HepG2 (cell line): ENCODE measurements at regions not wholly inside any gene's neighbourhood (a gene's known extent, or its start where the extent isn't known, plus 50 kb on each side); places are given as distances from the start of the nearest gene placed in this dataset.

Source experiments
- ATAC-seq: fragments of 200-7000 bp; cut with Tn5 transposase; 3 replicates; pipeline ENCODE4 v1.9.1; 2020; ENCODE audit warnings: mild to moderate bottlenecking, moderate library complexity
- BruUV-seq: library from RNA; stranded (reverse); fragments of 400-500 nt; replicated peaks from 2 replicates; lab custom pipeline; 2021; lab: Mats Ljungman, UMichigan
- CTCF ChIA-PET: fragments of 300-600 bp; formaldehyde crosslinking; extraction: SDS; loops from one replicate; lab custom pipeline; 2021; ENCODE audit warnings: low total read pairs, inconsistent platforms, low intra/inter-chr PET ratio; lab: Yijun Ruan, JAX
- POLR2A ChIA-PET: fragments of 350-600 bp; sonication (Branson Sonifier 250); formaldehyde crosslinking; loops from one replicate; lab custom pipeline; 2020; ENCODE audit warnings: antibody characterized with exemption, inconsistent platforms; lab: Yijun Ruan, JAX
- DNase-seq: peaks from one replicate; pipeline ENCODE4 v3.0.0-alpha.2; 2015; ENCODE audit warnings: low spot score
- FAIRE-seq: peaks from 3 replicates; lab custom pipeline; 2011; peaks lifted over from hg19 to GRCh38; lab: Jason Lieb, UNC
- H2AFZ ChIP-seq: one replicate; pipeline ENCODE4 v1.6.1; 2011; ENCODE audit warnings: low read length, inconsistent platforms
- H3K27ac ChIP-seq: fragments of 300-600 bp; 3 replicates; pipeline ENCODE4 v1.8.0; 2011; ENCODE audit warnings: mixed run types, mild to moderate bottlenecking, mixed read lengths, low read length, inconsistent platforms; ENCODE audit not compliant: insufficient read depth; ENCODE audit errors: extremely low read length
- H3K27me3 ChIP-seq, 2 experiments: fragments of 200-600 bp in 1 of 2; 2 replicates in 1 of 2; 3 replicates in 1 of 2; pipeline versions ENCODE4 v1.6.0 to v1.8.0; 2011; ENCODE audit warnings: low read length in 2 of 2, mild to moderate bottlenecking in 2 of 2, moderate library complexity in 2 of 2, inconsistent platforms in 1 of 2; ENCODE audit not compliant: insufficient read depth in 2 of 2, control insufficient read depth in 1 of 2
- H3K36me3 ChIP-seq, 2 experiments: fragments of 200-600 bp in 1 of 2; replicated peaks in 1 of 2; 2 replicates in 1 of 2; 3 replicates in 1 of 2; pipeline versions ENCODE4 v1.5.1 to v1.8.0; 2011; ENCODE audit warnings: low read length in 2 of 2, inconsistent platforms in 1 of 2; ENCODE audit not compliant: insufficient read depth in 2 of 2, control insufficient read depth in 1 of 2
- H3K4me1 ChIP-seq: 2 replicates; pipeline ENCODE4 v1.5.1; 2012; ENCODE audit warnings: low read length, inconsistent platforms; ENCODE audit not compliant: insufficient read depth
- H3K4me2 ChIP-seq: 2 replicates; pipeline ENCODE4 v1.6.0; 2011; ENCODE audit warnings: low read depth, low read length, inconsistent platforms
- H3K4me3 ChIP-seq, 3 experiments: fragments of 200-600 bp in 1 of 3; sonication (generic), shearing (Covaris generic) in 1 of 3; replicated peaks in 1 of 3; 2 replicates each; pipeline ENCODE4 v1.5.1; 2011 to 2016; ENCODE audit warnings: low read length in 3 of 3, inconsistent platforms in 2 of 3, low read depth in 2 of 3, mild to moderate bottlenecking in 2 of 3, control low read depth in 1 of 3, mixed read lengths in 1 of 3; ENCODE audit not compliant: insufficient read depth in 1 of 3
- H3K79me2 ChIP-seq: one replicate; pipeline ENCODE4 v1.6.1; 2011; ENCODE audit warnings: low read length, inconsistent platforms; ENCODE audit not compliant: insufficient read depth
- H3K9ac ChIP-seq: 2 replicates; pipeline ENCODE4 v1.6.0; 2011; ENCODE audit warnings: mild to moderate bottlenecking, low read depth, low read length, inconsistent platforms; ENCODE audit not compliant: insufficient read depth
- H3K9me3 ChIP-seq: 2 replicates; pipeline ENCODE4 v1.5.1; 2012; ENCODE audit warnings: mild to moderate bottlenecking, low read length
- H4K20me1 ChIP-seq: 2 replicates; pipeline ENCODE4 v1.6.0; 2011; ENCODE audit warnings: inconsistent platforms, mild to moderate bottlenecking, low read length, moderate library complexity; ENCODE audit not compliant: insufficient read depth
- ATAD3A ChIP-seq: sonication (generic); formaldehyde crosslinking; IDR thresholded peaks from 2 replicates; pipeline ENCODE4 v1.4.0; 2020; ENCODE audit warnings: missing genetic modification reagents
- BRD4 ChIP-seq: sonication (generic); formaldehyde crosslinking; IDR thresholded peaks from 2 replicates; pipeline ENCODE4 v1.4.0; 2020; ENCODE audit warnings: missing genetic modification reagents
- CHD4 ChIP-seq: fragments of 200-600 bp; sonication (generic); IDR thresholded peaks from 2 replicates; pipeline ENCODE4 v1.7.0; 2017; ENCODE audit warnings: mild to moderate bottlenecking, low read length, borderline replicate concordance
- HNRNPK ChIP-seq: fragments of 200-400 bp; formaldehyde crosslinking; IDR thresholded peaks from 2 replicates; pipeline ENCODE4 v1.6.1; 2018; ENCODE audit warnings: low read length, low read depth, moderate library complexity, mild to moderate bottlenecking; ENCODE audit not compliant: poor library complexity, severe bottlenecking
- TEAD2 ChIP-seq: sonication (generic); formaldehyde crosslinking; IDR thresholded peaks from 2 replicates; pipeline ENCODE4 v1.9.0; 2021; ENCODE audit warnings: missing genetic modification reagents
- ZFYVE20 ChIP-seq: sonication (generic); formaldehyde crosslinking; IDR thresholded peaks from 2 replicates; pipeline ENCODE4 v1.8.0; 2023; ENCODE audit warnings: low read depth, mild to moderate bottlenecking, moderate library complexity, missing genetic modification reagents, borderline replicate concordance
- ZNF253 ChIP-seq: sonication (generic); formaldehyde crosslinking; IDR thresholded peaks from 2 replicates; pipeline ENCODE4 v1.8.0; 2022; ENCODE audit warnings: mild to moderate bottlenecking, missing genetic modification reagents, borderline replicate concordance
- ZNF563 ChIP-seq: sonication (generic); formaldehyde crosslinking; IDR thresholded peaks from 2 replicates; pipeline ENCODE4 v1.8.0; 2022; ENCODE audit warnings: mild to moderate bottlenecking, moderate library complexity, missing genetic modification reagents
- WGBS: methylation state at CpG from one replicate; pipeline ENCODE4 v1.1.6; 2017; ENCODE audit warnings: low lambda C conversion rate; 5-methylcytosine and 5-hydroxymethylcytosine counted together
- in situ Hi-C: cut with HindIII; loops from 2 replicates; pipeline ENCODE4 v1.10.0; 2017; ENCODE audit warnings: low pct_unique_long_range_greater_than_20kb; ENCODE audit not compliant: extremely low pct_ligation_motif_present
- intact Hi-C: fragments of 100-400 bp; cut with micrococcal nuclease; formaldehyde crosslinking; loops from one replicate; pipeline ENCODE4 v1.10.0; 2022; ENCODE audit not compliant: unreplicated experiment
- TF ChIP-seq, protein P1 (sequence below): sonication (generic); formaldehyde crosslinking; IDR thresholded peaks from 2 replicates; pipeline ENCODE4 v1.5.0; 2020; ENCODE audit warnings: mild to moderate bottlenecking, missing genetic modification reagents
- TF ChIP-seq, protein P2 (sequence below): sonication (generic); formaldehyde crosslinking; IDR thresholded peaks from 2 replicates; pipeline ENCODE4 v1.5.0; 2020; ENCODE audit warnings: missing genetic modification reagents
- TF ChIP-seq, protein P3 (sequence below): sonication (generic); formaldehyde crosslinking; IDR thresholded peaks from 2 replicates; pipeline ENCODE4 v1.4.0; 2020; ENCODE audit warnings: missing genetic modification reagents, borderline replicate concordance
- TF ChIP-seq, protein P4 (sequence below): sonication (generic); formaldehyde crosslinking; IDR thresholded peaks from 2 replicates; pipeline ENCODE4 v1.4.0; 2020; ENCODE audit warnings: mild to moderate bottlenecking, missing genetic modification reagents
- TF ChIP-seq, protein P5 (sequence below): sonication (generic); formaldehyde crosslinking; IDR thresholded peaks from 2 replicates; pipeline ENCODE4 v1.4.0; 2020; ENCODE audit warnings: missing genetic modification reagents
- TF ChIP-seq, protein P6 (sequence below): sonication (generic); formaldehyde crosslinking; IDR thresholded peaks from 2 replicates; pipeline ENCODE4 v1.5.0; 2020; ENCODE audit warnings: missing genetic modification reagents, mild to moderate bottlenecking, borderline replicate concordance
- TF ChIP-seq, protein P7 (sequence below): IDR thresholded peaks from 2 replicates; pipeline ENCODE4 v1.6.1; 2012; ENCODE audit warnings: inconsistent platforms

DNA sequence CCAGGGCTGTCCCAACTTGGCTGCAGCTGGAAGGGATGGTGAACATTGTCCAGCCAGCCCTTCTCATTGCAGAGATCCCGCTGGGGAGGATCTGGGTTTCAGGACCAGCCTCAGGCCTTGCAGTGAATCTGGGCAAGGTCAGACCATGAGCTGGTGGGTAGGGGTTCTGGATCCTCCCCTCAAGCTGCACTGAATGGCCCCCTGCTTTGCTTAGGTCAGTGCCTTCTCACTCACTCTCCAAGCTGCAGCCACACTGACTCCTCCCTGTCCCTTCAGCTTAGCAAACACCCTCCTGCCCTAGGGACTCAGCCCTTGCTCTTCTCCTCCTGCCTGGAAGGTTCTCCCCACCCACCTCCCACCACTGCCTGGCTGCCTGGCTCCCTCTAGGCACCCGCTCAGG, 95.3 kb upstream of the KCNG1 start:
- Histone ChIP-seq H3K36me3 (no peaks in the 10 kb centered on the region), H4K20me1 (no peaks in the 10 kb centered on the region), H3K9ac (no peak overlapping the region), H3K4me1 (no peaks in the 10 kb centered on the region), H3K27me3 (peaks cover 5 to 39% of the 10 kb centered on the region in 2 experiments), H3K4me2 (no peak overlapping the region), H2AFZ (no peak overlapping the region), H3K4me3 (no peak overlapping the region), H3K79me2 (no peaks in the 10 kb centered on the region), H3K27ac (no peak overlapping the region), H3K9me3 (no peaks in the 10 kb centered on the region)
- BruUV-seq = no TSS peak
- WGBS = 0% methylated on average over 2 of the region's 2 CpGs
- ATAC-seq = no peak; the same call in 2 of the 3 replicates
- intact Hi-C loops = no loop called here
- no peak for DNase-seq
- no peak for FAIRE-seq
- TF ChIP-seq, protein P1, sequence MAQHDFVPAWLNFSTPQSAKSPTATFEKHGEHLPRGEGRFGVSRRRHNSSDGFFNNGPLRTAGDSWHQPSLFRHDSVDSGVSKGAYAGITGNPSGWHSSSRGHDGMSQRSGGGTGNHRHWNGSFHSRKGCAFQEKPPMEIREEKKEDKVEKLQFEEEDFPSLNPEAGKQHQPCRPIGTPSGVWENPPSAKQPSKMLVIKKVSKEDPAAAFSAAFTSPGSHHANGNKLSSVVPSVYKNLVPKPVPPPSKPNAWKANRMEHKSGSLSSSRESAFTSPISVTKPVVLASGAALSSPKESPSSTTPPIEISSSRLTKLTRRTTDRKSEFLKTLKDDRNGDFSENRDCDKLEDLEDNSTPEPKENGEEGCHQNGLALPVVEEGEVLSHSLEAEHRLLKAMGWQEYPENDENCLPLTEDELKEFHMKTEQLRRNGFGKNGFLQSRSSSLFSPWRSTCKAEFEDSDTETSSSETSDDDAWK (CRISPR knock-in tag) = no peak
- TF ChIP-seq ZNF253 (CRISPR knock-in tag) (no peak), HNRNPK (no peak), CHD4 (no peak), ZNF563 (CRISPR knock-in tag) (no peak), TEAD2 (CRISPR knock-in tag) (no peak), BRD4 (CRISPR knock-in tag) (no peak), ZFYVE20 (CRISPR knock-in tag) (no peak), ATAD3A (CRISPR knock-in tag) (no peak)
- TF ChIP-seq, protein P2, sequence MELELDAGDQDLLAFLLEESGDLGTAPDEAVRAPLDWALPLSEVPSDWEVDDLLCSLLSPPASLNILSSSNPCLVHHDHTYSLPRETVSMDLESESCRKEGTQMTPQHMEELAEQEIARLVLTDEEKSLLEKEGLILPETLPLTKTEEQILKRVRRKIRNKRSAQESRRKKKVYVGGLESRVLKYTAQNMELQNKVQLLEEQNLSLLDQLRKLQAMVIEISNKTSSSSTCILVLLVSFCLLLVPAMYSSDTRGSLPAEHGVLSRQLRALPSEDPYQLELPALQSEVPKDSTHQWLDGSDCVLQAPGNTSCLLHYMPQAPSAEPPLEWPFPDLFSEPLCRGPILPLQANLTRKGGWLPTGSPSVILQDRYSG (CRISPR knock-in tag) = no peak
- TF ChIP-seq, protein P3, sequence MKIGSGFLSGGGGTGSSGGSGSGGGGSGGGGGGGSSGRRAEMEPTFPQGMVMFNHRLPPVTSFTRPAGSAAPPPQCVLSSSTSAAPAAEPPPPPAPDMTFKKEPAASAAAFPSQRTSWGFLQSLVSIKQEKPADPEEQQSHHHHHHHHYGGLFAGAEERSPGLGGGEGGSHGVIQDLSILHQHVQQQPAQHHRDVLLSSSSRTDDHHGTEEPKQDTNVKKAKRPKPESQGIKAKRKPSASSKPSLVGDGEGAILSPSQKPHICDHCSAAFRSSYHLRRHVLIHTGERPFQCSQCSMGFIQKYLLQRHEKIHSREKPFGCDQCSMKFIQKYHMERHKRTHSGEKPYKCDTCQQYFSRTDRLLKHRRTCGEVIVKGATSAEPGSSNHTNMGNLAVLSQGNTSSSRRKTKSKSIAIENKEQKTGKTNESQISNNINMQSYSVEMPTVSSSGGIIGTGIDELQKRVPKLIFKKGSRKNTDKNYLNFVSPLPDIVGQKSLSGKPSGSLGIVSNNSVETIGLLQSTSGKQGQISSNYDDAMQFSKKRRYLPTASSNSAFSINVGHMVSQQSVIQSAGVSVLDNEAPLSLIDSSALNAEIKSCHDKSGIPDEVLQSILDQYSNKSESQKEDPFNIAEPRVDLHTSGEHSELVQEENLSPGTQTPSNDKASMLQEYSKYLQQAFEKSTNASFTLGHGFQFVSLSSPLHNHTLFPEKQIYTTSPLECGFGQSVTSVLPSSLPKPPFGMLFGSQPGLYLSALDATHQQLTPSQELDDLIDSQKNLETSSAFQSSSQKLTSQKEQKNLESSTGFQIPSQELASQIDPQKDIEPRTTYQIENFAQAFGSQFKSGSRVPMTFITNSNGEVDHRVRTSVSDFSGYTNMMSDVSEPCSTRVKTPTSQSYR = no peak
- TF ChIP-seq, protein P4, sequence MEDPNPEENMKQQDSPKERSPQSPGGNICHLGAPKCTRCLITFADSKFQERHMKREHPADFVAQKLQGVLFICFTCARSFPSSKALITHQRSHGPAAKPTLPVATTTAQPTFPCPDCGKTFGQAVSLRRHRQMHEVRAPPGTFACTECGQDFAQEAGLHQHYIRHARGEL = no peak
- TF ChIP-seq, protein P5, sequence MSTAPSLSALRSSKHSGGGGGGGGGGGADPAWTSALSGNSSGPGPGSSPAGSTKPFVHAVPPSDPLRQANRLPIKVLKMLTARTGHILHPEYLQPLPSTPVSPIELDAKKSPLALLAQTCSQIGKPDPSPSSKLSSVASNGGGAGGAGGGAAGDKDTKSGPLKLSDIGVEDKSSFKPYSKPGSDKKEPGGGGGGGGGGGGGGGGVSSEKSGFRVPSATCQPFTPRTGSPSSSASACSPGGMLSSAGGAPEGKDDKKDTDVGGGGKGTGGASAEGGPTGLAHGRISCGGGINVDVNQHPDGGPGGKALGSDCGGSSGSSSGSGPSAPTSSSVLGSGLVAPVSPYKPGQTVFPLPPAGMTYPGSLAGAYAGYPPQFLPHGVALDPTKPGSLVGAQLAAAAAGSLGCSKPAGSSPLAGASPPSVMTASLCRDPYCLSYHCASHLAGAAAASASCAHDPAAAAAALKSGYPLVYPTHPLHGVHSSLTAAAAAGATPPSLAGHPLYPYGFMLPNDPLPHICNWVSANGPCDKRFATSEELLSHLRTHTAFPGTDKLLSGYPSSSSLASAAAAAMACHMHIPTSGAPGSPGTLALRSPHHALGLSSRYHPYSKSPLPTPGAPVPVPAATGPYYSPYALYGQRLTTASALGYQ = no peak
- TF ChIP-seq, protein P6, sequence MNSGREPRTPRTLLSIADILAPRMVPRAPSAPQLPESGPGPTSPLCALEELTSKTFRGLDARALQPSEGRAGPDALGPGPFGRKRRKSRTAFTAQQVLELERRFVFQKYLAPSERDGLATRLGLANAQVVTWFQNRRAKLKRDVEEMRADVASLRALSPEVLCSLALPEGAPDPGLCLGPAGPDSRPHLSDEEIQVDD (CRISPR knock-in tag) = no peak
- TF ChIP-seq, protein P7, sequence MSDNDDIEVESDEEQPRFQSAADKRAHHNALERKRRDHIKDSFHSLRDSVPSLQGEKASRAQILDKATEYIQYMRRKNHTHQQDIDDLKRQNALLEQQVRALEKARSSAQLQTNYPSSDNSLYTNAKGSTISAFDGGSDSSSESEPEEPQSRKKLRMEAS = no peak
- ChIA-PET CTCF (no interaction called here), POLR2A (no interaction called here)
- in situ Hi-C loops = no loop called here
